GM19395 (cell line): ENCODE measurements at regions not wholly inside any gene's neighbourhood (a gene's known extent, or its start where the extent isn't known, plus 50 kb on each side); places are given as distances from the start of the nearest gene placed in this dataset.

Experiments
- ATAC-seq: cut with Tn5 transposase; IDR thresholded peaks from one replicate; pipeline ENCODE4 v1.9.1; 2021; ENCODE audit warnings: mild to moderate bottlenecking, moderate library complexity; ENCODE audit not compliant: unreplicated experiment

GRCh38 chr18:78540636-78541529 lies 438.7 kb upstream of the SALL3 start:
- no peak for ATAC-seq

GRCh38 chr18:78542204-78542603 lies 437.4 kb upstream of the SALL3 start:
- no peak for ATAC-seq

GRCh38 chr18:78543201-78543725 lies 436.4 kb upstream of the SALL3 start:
- ATAC-seq, result no peak

GRCh38 chr18:78546281-78546680 lies 433.3 kb upstream of the SALL3 start:
- no peak for ATAC-seq

GRCh38 chr18:78547817-78548216 lies 431.8 kb upstream of the SALL3 start:
- no peak for ATAC-seq

- ATAC-seq, result no peak
Observed at GRCh38 chr18:78548261-78549058, 431.2 kb upstream of the SALL3 start.

- ATAC-seq, result no peak
Observed at GRCh38 chr18:78549971-78550370, 429.6 kb upstream of the SALL3 start.

- no peak for ATAC-seq
Observed at GRCh38 chr18:78554944-78555608, 424.5 kb upstream of the SALL3 start.

GRCh38 chr18:78557371-78557770 lies 422.2 kb upstream of the SALL3 start:
- no peak for ATAC-seq

- ATAC-seq, result no peak
Observed at GRCh38 chr18:78558101-78558810, 421.4 kb upstream of the SALL3 start.

GRCh38 chr18:78558948-78559347 lies 420.7 kb upstream of the SALL3 start:
- no peak for ATAC-seq

- no peak for ATAC-seq
Observed at GRCh38 chr18:78559584-78559983, 420.0 kb upstream of the SALL3 start.

GRCh38 chr18:78561757-78562510 lies 417.7 kb upstream of the SALL3 start:
- ATAC-seq, result no peak

- no peak for ATAC-seq
Observed at GRCh38 chr18:78562531-78562961, 417.1 kb upstream of the SALL3 start.

- ATAC-seq, result no peak
Observed at GRCh38 chr18:78563110-78563509, 416.5 kb upstream of the SALL3 start.

GRCh38 chr18:78564030-78564429 lies 415.6 kb upstream of the SALL3 start:
- ATAC-seq, result no peak

- no peak for ATAC-seq
Observed at GRCh38 chr18:78564518-78564917, 415.1 kb upstream of the SALL3 start.

GRCh38 chr18:78565240-78565639 lies 414.4 kb upstream of the SALL3 start:
- ATAC-seq, result no peak

- ATAC-seq, result no peak
Observed at GRCh38 chr18:78566065-78566464, 413.6 kb upstream of the SALL3 start.

GRCh38 chr18:78566720-78567119 lies 412.9 kb upstream of the SALL3 start:
- ATAC-seq, result no peak
